Adrenal gland (tissue), 5 donors: ENCODE measurements at regions not wholly inside any gene's neighbourhood (a gene's known extent, or its start where the extent isn't known, plus 50 kb on each side); places are given as distances from the start of the nearest gene placed in this dataset.

ENCODE experiments used
- POLR2A ChIP-seq, 2 donors: fragments of 450-650 bp; IDR thresholded peaks; one replicate each; pipeline ENCODE4 v1.6.1; 2017; ENCODE audit warnings: antibody characterized with exemption in 2 of 2, mild to moderate bottlenecking in 2 of 2, moderate library complexity in 1 of 2
- TF ChIP-seq, protein P1 (sequence below), 6 experiments: fragments of 450-650 bp in 4 of 6; fragments of 200-600 bp in 2 of 6; sonication (generic) in 1 of 6; IDR thresholded peaks; 1 replicate in 5 of 6; 2 replicates in 1 of 6; pipeline versions ENCODE4 v1.5.1 to v1.8.0; 2016 to 2021; ENCODE audit warnings: antibody characterized with exemption in 6 of 6, mild to moderate bottlenecking in 2 of 6, moderate library complexity in 1 of 6
- donor health status: DM: no; HTN: no; CAD: no.

GRCh38 chr11:70780246-70780535 lies 381.9 kb downstream of the CTTN start:
- TF ChIP-seq, protein P1, sequence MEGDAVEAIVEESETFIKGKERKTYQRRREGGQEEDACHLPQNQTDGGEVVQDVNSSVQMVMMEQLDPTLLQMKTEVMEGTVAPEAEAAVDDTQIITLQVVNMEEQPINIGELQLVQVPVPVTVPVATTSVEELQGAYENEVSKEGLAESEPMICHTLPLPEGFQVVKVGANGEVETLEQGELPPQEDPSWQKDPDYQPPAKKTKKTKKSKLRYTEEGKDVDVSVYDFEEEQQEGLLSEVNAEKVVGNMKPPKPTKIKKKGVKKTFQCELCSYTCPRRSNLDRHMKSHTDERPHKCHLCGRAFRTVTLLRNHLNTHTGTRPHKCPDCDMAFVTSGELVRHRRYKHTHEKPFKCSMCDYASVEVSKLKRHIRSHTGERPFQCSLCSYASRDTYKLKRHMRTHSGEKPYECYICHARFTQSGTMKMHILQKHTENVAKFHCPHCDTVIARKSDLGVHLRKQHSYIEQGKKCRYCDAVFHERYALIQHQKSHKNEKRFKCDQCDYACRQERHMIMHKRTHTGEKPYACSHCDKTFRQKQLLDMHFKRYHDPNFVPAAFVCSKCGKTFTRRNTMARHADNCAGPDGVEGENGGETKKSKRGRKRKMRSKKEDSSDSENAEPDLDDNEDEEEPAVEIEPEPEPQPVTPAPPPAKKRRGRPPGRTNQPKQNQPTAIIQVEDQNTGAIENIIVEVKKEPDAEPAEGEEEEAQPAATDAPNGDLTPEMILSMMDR (IDR thresholded peaks at IDR 0.05) = no peak
- no peak for TF ChIP-seq POLR2A (IDR thresholded peaks at IDR 0.05)
